ENCODE measurements at regions not wholly inside any gene's neighbourhood (a gene's known extent, or its start where the extent isn't known, plus 50 kb on each side); places are given as distances from the start of the nearest gene placed in this dataset.
"Not testable (repeated sequence)": the region's sequence is repeated elsewhere in the genome, so short reads cannot be mapped to it uniquely, and the experiment has no call there.

- not testable (repeated sequence) for DNase-seq (ENCODE audit: low spot score); H3K4me3 Mint-ChIP-seq; H3K4me1 Mint-ChIP-seq (ENCODE audit: low read depth); H3K9me3 Mint-ChIP-seq; H3K36me3 Mint-ChIP-seq (ENCODE audit: low read depth); H3K27ac Mint-ChIP-seq; H3K27me3 Mint-ChIP-seq (ENCODE audit: low read depth)
These were observed 1259.3 kb downstream of the RPIA start for GRCh38 chr2:89950807-89951206.

GRCh38 chr2:89957236-89957635 lies 1265.8 kb downstream of the RPIA start:
- not testable (repeated sequence) for H3K4me1 Mint-ChIP-seq (ENCODE audit: low read depth)

GRCh38 chr2:89959729-89960378 lies 1268.4 kb downstream of the RPIA start:
- not testable (repeated sequence) for H3K4me3 Mint-ChIP-seq; H3K36me3 Mint-ChIP-seq (ENCODE audit: low read depth)

More at GRCh38 chr2:89957236-89957635, 1265.8 kb downstream of the RPIA start:
- not testable (repeated sequence) for H3K36me3 Mint-ChIP-seq (ENCODE audit: low read depth); DNase-seq (ENCODE audit: low spot score); H3K27ac Mint-ChIP-seq; H3K4me3 Mint-ChIP-seq; H3K27me3 Mint-ChIP-seq (ENCODE audit: low read depth); H3K9me3 Mint-ChIP-seq

GRCh38 chr2:89960570-89960969 lies 1269.1 kb downstream of the RPIA start:
- H3K36me3 Mint-ChIP-seq (ENCODE audit: low read depth); H3K27ac Mint-ChIP-seq; H3K27me3 Mint-ChIP-seq (ENCODE audit: low read depth); DNase-seq (ENCODE audit: low spot score); H3K4me3 Mint-ChIP-seq; H3K9me3 Mint-ChIP-seq; H3K4me1 Mint-ChIP-seq (ENCODE audit: low read depth): not testable (repeated sequence)

More at GRCh38 chr2:89959729-89960378, 1268.4 kb downstream of the RPIA start:
- not testable (repeated sequence) for H3K9me3 Mint-ChIP-seq; H3K27ac Mint-ChIP-seq; H3K27me3 Mint-ChIP-seq (ENCODE audit: low read depth); H3K4me1 Mint-ChIP-seq (ENCODE audit: low read depth); DNase-seq (ENCODE audit: low spot score)

GRCh38 chr2:89968567-89968966 lies 1277.1 kb downstream of the RPIA start:
- H3K27me3 Mint-ChIP-seq (ENCODE audit: low read depth); H3K9me3 Mint-ChIP-seq; H3K4me1 Mint-ChIP-seq (ENCODE audit: low read depth); H3K36me3 Mint-ChIP-seq (ENCODE audit: low read depth); DNase-seq (ENCODE audit: low spot score); H3K4me3 Mint-ChIP-seq; H3K27ac Mint-ChIP-seq: not testable (repeated sequence)

GRCh38 chr2:89969190-89969589 lies 1277.7 kb downstream of the RPIA start:
- H3K9me3 Mint-ChIP-seq; H3K27ac Mint-ChIP-seq; H3K4me3 Mint-ChIP-seq; H3K4me1 Mint-ChIP-seq (ENCODE audit: low read depth); DNase-seq (ENCODE audit: low spot score); H3K36me3 Mint-ChIP-seq (ENCODE audit: low read depth); H3K27me3 Mint-ChIP-seq (ENCODE audit: low read depth): not testable (repeated sequence)

- not testable (repeated sequence) for H3K4me1 Mint-ChIP-seq (ENCODE audit: low read depth); DNase-seq (ENCODE audit: low spot score); H3K27me3 Mint-ChIP-seq (ENCODE audit: low read depth); H3K9me3 Mint-ChIP-seq; H3K4me3 Mint-ChIP-seq; H3K36me3 Mint-ChIP-seq (ENCODE audit: low read depth); H3K27ac Mint-ChIP-seq
These were observed 1282.4 kb downstream of the RPIA start for GRCh38 chr2:89973849-89974248.

- H3K9me3 Mint-ChIP-seq; H3K36me3 Mint-ChIP-seq (ENCODE audit: low read depth); H3K4me1 Mint-ChIP-seq (ENCODE audit: low read depth); H3K27me3 Mint-ChIP-seq (ENCODE audit: low read depth); H3K4me3 Mint-ChIP-seq; DNase-seq (ENCODE audit: low spot score); H3K27ac Mint-ChIP-seq: not testable (repeated sequence)
These were observed 1288.5 kb downstream of the RPIA start for GRCh38 chr2:89979826-89980537.

- H3K9me3 Mint-ChIP-seq; H3K4me3 Mint-ChIP-seq; H3K36me3 Mint-ChIP-seq (ENCODE audit: low read depth); H3K27ac Mint-ChIP-seq; H3K27me3 Mint-ChIP-seq (ENCODE audit: low read depth); DNase-seq (ENCODE audit: low spot score); H3K4me1 Mint-ChIP-seq (ENCODE audit: low read depth): not testable (repeated sequence)
These were observed 1290.8 kb downstream of the RPIA start for GRCh38 chr2:89982246-89982645.

GRCh38 chr2:89985650-89986049 lies 1294.2 kb downstream of the RPIA start:
- not testable (repeated sequence) for H3K27me3 Mint-ChIP-seq (ENCODE audit: low read depth); H3K4me3 Mint-ChIP-seq; DNase-seq (ENCODE audit: low spot score); H3K27ac Mint-ChIP-seq; H3K4me1 Mint-ChIP-seq (ENCODE audit: low read depth); H3K36me3 Mint-ChIP-seq (ENCODE audit: low read depth); H3K9me3 Mint-ChIP-seq

GRCh38 chr2:89986532-89986931 lies 1295.1 kb downstream of the RPIA start:
- H3K27me3 Mint-ChIP-seq (ENCODE audit: low read depth); H3K4me3 Mint-ChIP-seq; H3K36me3 Mint-ChIP-seq (ENCODE audit: low read depth); H3K9me3 Mint-ChIP-seq; DNase-seq (ENCODE audit: low spot score); H3K27ac Mint-ChIP-seq; H3K4me1 Mint-ChIP-seq (ENCODE audit: low read depth): not testable (repeated sequence)

GRCh38 chr2:89996779-89997178 lies 1305.3 kb downstream of the RPIA start:
- H3K4me1 Mint-ChIP-seq (ENCODE audit: low read depth); H3K36me3 Mint-ChIP-seq (ENCODE audit: low read depth); H3K4me3 Mint-ChIP-seq; DNase-seq (ENCODE audit: low spot score); H3K27me3 Mint-ChIP-seq (ENCODE audit: low read depth); H3K27ac Mint-ChIP-seq; H3K9me3 Mint-ChIP-seq: not testable (repeated sequence)

- not testable (repeated sequence) for H3K4me1 Mint-ChIP-seq (ENCODE audit: low read depth); H3K27me3 Mint-ChIP-seq (ENCODE audit: low read depth); H3K9me3 Mint-ChIP-seq; H3K27ac Mint-ChIP-seq; H3K36me3 Mint-ChIP-seq (ENCODE audit: low read depth); DNase-seq (ENCODE audit: low spot score); H3K4me3 Mint-ChIP-seq
These were observed 1313.1 kb downstream of the RPIA start for GRCh38 chr2:90004553-90004952.

- DNase-seq (ENCODE audit: low spot score); H3K27ac Mint-ChIP-seq; H3K4me3 Mint-ChIP-seq; H3K9me3 Mint-ChIP-seq; H3K4me1 Mint-ChIP-seq (ENCODE audit: low read depth); H3K36me3 Mint-ChIP-seq (ENCODE audit: low read depth); H3K27me3 Mint-ChIP-seq (ENCODE audit: low read depth): not testable (repeated sequence)
These were observed 1319.1 kb downstream of the RPIA start for GRCh38 chr2:90010442-90011100.

GRCh38 chr2:90011101-90011443 lies 1319.6 kb downstream of the RPIA start:
- DNase-seq (ENCODE audit: low spot score); H3K9me3 Mint-ChIP-seq; H3K27ac Mint-ChIP-seq: not testable (repeated sequence)

More at GRCh38 chr2:90011101-90011443, 1319.6 kb downstream of the RPIA start:
- not testable (repeated sequence) for H3K36me3 Mint-ChIP-seq (ENCODE audit: low read depth); H3K4me1 Mint-ChIP-seq (ENCODE audit: low read depth); H3K4me3 Mint-ChIP-seq; H3K27me3 Mint-ChIP-seq (ENCODE audit: low read depth)

All from T-helper 2 cell treated with Interferon-gamma antibody and Interleukin-4, amounts not matched to agents 5 μg/mL and 100 μg/mL, for 36 hours (primary cell).